HG03432 (cell line): ENCODE measurements at regions not wholly inside any gene's neighbourhood (a gene's known extent, or its start where the extent isn't known, plus 50 kb on each side); places are given as distances from the start of the nearest gene placed in this dataset.
"Not testable (repeated sequence)": the region's sequence is repeated elsewhere in the genome, so short reads cannot be mapped to it uniquely, and the experiment has no call there.

Experiments used
- ATAC-seq: cut with Tn5 transposase; IDR thresholded peaks from one replicate; pipeline ENCODE4 v1.9.1; 2021; ENCODE audit warnings: mild to moderate bottlenecking, moderate library complexity; ENCODE audit not compliant: unreplicated experiment

GRCh38 chr14:56351861-56352260 is 227.7 kb upstream of the TMEM260 start:
- no peak for ATAC-seq

DNA sequence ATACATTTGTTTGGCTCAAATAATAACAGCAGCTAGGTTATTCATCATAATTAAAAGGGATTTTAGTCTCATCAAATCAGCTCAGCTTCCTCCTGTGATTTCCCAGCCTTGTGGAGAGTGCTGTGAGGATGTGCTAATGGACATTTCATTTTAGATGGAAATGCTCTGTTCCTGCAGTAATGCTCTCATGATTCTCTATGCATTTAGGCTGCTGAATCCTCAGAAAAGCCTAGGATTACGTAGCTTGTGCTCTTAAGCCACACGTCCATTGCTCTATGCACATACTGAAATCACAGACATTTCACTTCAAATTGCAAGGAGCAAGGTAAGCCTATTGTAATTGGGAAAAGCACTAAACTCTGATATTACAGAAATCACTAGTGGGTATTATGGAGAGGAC is 226.6 kb upstream of the TMEM260 start:
- ATAC-seq, result no peak

- no peak for ATAC-seq
Observed at GRCh38 chr14:56357428-56357827, 222.2 kb upstream of the TMEM260 start.

GRCh38 chr14:56358275-56358674 is 221.3 kb upstream of the TMEM260 start:
- ATAC-seq, result no peak

- ATAC-seq, result peak; percentile 98
Observed at GRCh38 chr14:56358851-56359614, 220.6 kb upstream of the TMEM260 start.

- ATAC-seq, result not testable (repeated sequence)
Observed at GRCh38 chr14:56365663-56366062, 213.9 kb upstream of the TMEM260 start.

DNA sequence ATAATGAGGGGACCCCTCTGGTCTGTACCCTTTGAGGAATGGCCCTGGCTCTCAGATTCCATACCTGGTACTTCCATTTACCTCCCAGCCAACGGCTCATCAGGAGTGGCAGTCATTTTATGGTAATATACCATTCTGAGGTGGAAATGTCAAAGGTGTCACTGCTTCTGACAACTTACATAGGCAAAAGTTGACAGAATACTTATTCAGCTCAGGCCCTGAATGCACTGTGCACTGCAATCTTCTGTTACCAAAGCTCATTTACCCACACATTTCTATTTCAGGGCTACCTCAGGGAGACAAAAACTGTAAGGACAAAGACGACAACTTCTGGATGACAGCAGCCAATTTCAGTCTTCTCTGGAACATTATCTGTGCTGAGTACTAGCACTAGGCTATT is 212.2 kb upstream of the TMEM260 start:
- no peak for ATAC-seq

DNA sequence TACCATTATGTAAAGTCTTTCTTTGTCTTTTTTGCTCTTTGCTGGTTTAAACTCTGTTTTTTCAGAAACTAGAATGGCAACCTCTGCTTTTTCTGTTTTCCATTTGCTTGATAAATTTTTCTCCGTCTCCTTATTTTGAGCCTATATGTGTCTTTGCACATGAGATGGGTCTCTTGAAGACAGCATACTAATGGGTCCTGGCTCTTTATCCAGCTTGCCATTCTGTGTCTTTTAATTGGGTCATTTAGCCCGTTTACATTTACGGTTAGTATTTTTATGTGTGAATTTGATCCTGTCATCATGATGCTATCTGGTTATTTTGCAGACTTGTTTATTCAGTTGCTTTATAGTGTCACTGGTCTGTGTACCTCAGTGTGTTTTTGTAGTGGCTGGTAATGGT is 207.9 kb upstream of the TMEM260 start:
- no peak for ATAC-seq

GRCh38 chr14:56374421-56374820 is 205.2 kb upstream of the TMEM260 start:
- no peak for ATAC-seq

DNA sequence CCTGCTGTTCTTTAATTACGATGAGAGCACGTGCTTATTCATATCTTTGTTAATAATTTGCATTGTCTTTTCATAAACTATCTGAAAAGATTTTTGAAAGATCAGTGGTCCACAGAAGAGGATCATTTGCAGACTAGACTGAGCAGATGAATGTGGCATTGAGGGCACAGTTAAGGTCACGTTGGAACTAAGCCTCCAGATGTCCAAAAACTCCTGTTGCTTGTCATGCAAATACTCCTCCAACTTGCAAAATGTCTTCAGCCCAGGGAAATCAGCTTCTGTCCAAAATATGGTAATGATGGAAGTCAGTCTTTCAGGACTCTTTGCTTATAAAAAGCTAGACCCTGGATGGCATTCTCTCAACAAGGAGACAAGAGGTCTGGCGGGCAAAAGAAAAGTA is 201.6 kb upstream of the TMEM260 start:
- ATAC-seq, result no peak

DNA sequence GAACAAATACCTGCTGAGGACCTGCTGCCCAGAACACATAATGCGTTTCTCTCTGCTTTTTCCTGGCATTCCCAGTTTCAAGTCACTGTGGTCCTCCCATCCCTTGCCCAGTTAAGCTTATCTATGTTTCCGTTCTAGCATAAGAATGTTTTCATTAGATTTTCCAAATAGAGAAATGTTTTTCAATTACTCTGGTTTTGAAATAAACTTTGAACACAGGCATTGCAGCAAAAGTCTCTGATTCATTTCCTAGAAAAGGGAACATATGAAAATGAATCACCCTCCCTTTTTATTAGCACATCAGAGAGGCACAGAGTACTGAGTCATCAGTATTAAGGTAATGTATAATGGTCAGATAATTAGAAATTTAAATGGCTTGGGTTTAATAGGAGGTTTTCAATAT is 201.1 kb upstream of the TMEM260 start:
- no peak for ATAC-seq

DNA sequence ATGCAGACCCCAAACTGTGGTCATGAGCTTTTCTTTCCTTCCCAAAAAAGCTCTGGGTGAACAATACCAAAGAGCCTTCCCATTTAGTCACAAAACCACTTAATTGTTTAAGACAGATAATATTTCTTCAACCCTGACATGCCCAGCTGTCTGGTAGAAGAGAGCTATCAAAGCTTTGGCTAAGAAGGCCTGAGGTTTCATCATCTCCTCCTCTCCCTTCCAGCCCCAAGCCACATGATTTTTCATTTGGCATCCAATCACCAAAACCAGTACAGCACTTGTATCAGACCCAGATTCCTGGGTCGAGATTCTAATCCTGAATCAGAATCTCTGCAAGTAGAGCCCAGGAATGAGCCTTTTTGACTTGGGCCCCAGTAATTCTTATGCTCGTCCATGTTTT is 199.6 kb upstream of the TMEM260 start:
- no peak for ATAC-seq

- no peak for ATAC-seq
Observed at GRCh38 chr14:56386024-56386423, 193.6 kb upstream of the TMEM260 start.

- no peak for ATAC-seq
Observed at GRCh38 chr14:56390859-56391258, 188.7 kb upstream of the TMEM260 start.

- ATAC-seq, result no peak
Observed at GRCh38 chr14:56394826-56395530, 184.6 kb upstream of the TMEM260 start.

DNA sequence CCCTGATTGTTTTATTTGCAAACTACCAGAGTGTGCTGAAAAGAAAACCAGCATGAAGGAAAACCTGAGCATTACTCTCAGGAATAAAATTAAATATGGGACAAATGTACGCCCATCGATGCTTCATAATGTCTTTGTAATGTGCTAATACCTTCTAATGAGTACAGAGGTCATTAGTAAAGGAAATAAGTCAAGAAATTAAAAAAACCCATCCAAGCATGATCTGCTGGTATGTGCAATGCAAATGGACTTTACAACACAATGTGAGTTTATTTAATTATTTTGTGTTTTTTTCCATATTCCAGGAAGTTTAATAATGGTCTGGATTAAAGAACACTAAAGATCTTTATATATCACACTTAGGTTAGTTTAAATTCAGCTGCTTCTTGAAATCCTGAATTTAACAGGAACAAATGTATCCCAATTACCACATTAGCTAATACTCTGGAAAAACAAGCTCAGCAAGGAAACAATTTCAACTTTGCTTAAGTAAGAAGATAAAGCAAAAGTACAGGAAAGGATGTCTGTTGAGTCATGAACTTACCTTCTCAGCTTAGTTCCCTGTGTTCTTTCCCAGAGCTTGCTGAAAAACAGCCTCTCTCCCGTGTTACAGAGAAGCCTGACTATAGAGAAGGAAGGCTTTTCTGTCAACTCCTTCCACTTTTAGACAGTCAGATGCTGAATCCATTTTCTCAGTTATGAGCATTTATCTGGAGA is 179.3 kb upstream of the TMEM260 start:
- ATAC-seq, result no peak

DNA sequence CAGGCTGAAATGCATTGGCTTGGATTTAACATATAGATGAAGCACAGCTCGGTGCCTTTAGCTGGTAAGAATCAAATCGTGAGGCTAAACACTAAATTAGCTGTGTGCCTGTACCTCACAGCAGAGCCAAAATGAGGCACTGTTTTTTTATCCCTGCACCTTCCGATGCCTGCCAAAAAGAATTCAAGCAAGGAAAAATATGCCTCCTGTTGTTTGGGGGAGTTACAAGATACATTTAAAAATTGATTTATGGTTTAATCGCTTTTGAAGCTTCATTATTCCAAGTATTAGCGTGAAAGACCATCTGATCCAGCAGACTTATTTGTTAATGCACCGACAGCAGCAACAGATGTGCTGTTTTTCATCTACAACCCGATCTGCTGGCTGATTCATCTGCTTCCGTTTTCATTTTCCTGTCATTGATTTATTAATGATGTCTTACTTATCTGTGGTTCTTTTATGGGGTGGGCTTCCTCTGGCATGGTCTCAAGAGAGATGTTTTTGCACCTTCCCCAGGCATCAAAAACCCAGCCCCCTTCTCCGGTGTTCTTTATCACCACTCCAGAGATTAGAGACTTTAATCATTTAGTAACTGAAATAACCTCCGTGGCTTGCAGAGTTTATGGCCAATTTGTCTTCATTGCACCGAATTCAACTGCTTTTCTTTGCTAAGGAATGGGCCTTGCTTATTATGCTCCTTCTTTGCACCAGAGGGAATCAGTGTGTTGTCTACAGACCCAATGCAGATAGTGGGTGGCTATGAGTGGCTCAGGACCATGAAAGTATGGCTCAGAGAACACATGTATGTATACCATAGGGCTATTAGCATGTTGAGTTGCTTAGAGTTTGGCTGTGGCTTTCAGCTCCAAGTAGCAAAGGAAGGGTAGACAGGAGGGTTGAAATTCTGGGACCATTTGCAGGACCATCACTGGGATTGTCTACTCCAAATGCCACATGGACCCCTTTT is 166.8 kb upstream of the TMEM260 start:
- ATAC-seq, result no peak

GRCh38 chr14:56413721-56414120 is 165.9 kb upstream of the TMEM260 start:
- no peak for ATAC-seq

GRCh38 chr14:56414236-56414635 is 165.4 kb upstream of the TMEM260 start:
- no peak for ATAC-seq

DNA sequence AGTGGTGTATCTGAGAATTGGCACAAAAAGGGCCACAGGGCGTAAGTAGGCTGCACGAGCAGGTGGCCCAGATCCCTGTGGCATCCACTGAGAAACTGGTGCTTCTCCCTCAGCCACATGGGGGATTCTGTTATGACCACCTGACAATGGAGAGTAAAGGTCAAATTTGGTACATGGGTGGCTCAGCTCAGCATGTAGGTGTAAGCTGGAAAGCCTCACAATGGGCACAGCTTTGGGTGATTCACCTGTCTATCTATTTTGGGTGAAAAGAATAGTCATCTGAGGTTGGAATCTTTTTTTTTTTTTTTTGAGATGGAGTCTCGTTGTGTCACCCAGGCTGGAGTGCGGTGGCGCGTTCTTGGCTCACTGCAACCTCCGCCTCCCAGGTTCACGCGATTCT is 163.4 kb upstream of the TMEM260 start:
- ATAC-seq, result no peak

- ATAC-seq, result no peak
Observed at GRCh38 chr14:56417173-56417572, 162.4 kb upstream of the TMEM260 start.
